C4-2B (cell line): ENCODE measurements at regions not wholly inside any gene's neighbourhood (a gene's known extent, or its start where the extent isn't known, plus 50 kb on each side); places are given as distances from the start of the nearest gene placed in this dataset.

ENCODE experiments used
- H3K27ac ChIP-seq: fragments of 450-650 bp; 2 replicates; pipeline ENCODE4 v1.5.1; 2017
- ZFX ChIP-seq: fragments of 450-650 bp; IDR thresholded peaks from 2 replicates; pipeline ENCODE4 v1.6.1; 2017
- TF ChIP-seq, protein P1 (sequence below): fragments of 450-650 bp; conservative IDR thresholded peaks from 2 replicates; pipeline ENCODE4 v1.5.1; 2017; ENCODE audit warnings: mild to moderate bottlenecking

DNA sequence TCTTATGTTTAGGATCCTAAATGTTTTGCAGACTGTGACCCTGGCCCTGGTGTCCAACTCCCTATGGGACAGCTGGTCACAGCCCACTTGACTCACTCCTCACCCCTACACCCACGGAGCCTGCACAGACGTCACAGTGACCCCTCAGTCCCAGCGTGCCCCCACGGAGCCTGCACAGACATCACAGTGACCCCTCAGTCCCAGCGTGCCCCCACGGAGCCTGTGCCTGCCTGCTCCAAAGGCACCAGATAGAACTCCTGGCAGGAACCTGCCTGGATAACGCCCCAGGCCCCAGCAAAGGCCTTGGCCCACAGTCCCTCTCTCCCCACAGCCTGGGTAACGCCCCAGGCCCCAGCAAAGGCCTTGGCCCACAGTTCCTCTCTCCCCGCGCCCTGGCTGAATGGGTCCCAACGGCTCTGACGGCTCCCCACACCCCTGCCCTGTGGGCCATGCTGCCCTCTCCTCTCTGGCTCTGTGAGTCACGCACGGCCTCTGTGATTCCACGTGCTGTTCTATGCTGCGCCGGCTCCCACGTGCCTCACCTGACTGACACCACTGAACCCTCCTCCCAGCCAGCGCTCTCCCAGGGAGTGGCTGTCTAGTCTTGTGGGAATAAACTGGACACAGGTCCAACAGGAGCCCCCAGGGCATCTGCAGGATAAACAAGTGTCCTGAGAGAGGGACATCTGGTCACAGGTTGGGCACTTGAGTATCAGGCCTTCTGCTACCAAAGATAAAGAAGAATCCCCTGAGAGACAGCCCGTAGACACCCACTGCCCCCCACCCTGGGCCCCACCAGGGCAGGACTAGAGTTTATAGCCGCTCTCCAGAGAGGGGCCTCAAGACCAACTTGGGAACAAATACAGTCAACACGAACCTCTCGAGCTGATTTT, 250.3 kb downstream of the BRD1 start:
- TF ChIP-seq, protein P1, sequence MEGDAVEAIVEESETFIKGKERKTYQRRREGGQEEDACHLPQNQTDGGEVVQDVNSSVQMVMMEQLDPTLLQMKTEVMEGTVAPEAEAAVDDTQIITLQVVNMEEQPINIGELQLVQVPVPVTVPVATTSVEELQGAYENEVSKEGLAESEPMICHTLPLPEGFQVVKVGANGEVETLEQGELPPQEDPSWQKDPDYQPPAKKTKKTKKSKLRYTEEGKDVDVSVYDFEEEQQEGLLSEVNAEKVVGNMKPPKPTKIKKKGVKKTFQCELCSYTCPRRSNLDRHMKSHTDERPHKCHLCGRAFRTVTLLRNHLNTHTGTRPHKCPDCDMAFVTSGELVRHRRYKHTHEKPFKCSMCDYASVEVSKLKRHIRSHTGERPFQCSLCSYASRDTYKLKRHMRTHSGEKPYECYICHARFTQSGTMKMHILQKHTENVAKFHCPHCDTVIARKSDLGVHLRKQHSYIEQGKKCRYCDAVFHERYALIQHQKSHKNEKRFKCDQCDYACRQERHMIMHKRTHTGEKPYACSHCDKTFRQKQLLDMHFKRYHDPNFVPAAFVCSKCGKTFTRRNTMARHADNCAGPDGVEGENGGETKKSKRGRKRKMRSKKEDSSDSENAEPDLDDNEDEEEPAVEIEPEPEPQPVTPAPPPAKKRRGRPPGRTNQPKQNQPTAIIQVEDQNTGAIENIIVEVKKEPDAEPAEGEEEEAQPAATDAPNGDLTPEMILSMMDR: no peak
- no peak for TF ChIP-seq ZFX
- peak overlapping the region; percentile 99 for H3K27ac ChIP-seq

DNA sequence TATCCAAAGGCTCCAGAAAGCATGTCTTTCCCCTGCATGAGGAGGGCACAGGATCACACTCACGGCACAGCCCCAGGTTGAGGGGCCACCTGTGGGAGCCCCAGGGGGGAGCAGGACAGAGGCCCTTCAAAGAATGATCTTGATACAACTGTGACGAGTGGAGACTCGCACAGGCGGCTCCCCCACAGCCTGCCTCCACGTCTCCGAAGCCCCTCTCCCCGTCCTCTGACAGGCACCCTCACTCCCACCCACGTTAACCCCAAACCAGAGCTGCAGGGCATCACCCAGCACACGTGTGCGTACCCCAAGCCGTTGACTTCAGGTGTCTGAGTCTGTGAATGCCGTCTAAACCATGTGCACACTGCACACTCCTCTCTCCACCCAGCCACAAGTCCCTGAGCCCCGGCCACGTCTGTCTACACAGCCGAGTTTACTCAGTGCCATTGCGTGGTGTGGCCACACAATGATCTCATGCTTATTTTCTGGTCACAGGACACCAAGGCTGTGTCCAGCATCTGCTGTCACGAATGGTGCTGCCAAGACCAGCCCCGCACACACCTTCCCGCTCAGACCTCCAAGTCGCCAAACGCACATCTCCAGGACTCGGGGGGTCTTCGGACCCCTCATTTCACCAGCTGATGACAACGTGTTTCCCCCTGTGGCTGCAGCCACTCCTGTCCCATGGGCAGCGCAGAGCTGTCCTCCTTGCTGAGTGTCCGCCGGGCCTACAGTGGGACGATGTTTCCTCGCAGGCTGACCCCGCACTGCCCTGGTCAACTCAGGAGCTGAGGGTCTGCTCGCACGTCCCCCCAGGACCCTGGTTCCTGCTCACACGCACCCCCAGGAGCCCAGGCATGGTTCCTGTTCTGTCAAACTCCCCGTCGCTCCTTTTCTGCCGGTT, 251.2 kb downstream of the BRD1 start:
- TF ChIP-seq, protein P1: no peak
- TF ChIP-seq ZFX: no peak

DNA sequence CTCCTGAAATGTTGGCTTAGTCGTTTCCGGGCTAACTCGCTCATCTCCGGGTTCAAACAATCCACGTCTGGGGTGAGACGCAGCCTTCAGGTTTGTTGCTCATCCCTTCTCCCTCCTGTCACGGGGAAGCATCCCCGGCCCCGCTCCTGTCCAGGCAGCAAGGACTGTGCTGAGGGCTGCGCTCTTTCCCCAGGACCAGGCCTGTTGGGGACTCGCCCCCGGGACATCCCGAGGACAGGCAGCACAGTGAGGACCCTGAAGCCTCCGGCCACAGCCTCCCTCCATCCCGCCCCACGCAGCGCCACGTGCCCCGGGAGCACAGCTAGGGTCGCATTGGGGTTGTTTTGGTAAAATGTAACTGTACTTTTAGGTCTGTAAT, 252.0 kb downstream of the BRD1 start:
- TF ChIP-seq ZFX: peak; percentile 50; the same call in 1 of the 2 replicates
- TF ChIP-seq, protein P1: no peak
- H3K27ac ChIP-seq: peak overlapping the region; percentile 99

More for the DNA sequence above, 251.2 kb downstream of the BRD1 start:
- peak overlapping the region; percentile 99 for H3K27ac ChIP-seq

DNA sequence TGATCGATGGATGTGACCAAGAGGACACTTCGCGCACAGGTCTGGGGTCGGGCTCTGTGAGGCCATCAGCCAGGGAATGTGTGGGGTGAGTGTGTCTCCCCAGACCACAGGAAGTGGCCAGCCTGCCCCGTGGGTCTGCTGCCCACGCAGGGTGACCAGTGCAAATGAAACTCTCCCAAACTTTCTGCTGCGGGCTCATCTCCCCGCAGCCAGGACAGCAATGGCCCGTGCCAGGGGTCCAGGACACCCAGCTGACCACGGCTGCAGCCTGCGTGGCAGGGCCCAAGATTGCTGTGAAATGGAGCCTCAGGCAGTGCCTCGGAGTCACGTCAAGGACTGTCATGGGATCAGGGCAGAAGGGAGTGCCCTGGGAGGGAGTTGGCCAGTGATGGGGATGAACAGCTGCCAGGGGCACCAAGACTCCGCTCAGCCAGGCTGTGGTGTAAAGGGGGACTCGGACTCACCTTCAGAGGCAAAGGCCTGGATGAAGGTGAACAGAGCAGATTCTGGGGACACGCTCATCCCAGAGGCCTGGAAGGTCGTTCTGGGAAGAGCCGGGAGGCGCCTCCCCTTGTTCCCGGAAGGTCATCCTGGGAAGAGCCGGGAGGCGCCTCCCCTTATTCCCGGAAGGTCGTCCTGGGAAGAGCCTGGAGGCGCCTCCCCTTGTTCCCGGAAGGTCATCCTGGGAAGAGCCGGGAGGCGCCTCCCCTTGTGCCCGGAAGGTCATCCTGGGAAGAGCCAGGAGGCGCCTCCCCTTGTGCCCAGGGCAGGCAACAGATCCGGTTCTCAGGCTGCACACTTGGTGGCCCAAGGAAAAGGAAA, 252.6 kb downstream of the BRD1 start:
- 0 out of 2 replicates have a peak, but pooled peaks have one; percentile 26 for TF ChIP-seq ZFX
- TF ChIP-seq, protein P1: no peak
- peak overlapping the region; percentile 99 for H3K27ac ChIP-seq

DNA sequence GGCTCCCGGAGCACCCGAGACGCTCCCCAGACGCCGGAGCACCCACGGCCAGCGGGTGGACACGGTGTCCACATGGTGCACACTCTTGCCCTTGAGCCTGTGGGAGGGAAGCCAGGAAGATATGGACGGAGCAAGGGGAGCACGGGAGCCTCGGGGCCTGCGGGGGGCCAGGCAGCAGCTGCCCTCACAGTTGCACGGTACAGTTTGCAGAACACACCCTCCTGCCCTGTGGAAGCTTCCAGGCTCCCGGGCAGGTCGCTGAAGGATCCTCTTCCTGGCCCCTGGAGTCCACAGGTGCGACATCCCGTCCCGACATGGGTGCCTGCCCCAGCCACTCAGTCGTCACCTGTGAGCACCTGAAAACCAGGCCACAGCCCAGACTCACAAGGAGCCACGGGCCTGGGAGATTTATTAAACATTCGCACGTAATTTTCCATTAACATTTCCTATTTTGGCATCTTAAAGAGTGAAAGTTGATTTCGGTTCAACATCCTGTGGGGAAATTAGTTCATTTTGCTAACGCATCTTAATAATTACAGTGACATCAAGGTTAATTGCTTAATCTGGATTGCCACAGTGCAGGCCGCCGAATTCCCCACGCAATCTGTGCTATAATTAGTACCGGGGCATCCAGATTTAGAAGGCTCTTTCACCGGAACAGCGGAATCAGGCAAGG, 253.3 kb downstream of the BRD1 start:
- peak overlapping the region; percentile 99 for H3K27ac ChIP-seq
- TF ChIP-seq, protein P1: no peak
- TF ChIP-seq ZFX: no peak

DNA sequence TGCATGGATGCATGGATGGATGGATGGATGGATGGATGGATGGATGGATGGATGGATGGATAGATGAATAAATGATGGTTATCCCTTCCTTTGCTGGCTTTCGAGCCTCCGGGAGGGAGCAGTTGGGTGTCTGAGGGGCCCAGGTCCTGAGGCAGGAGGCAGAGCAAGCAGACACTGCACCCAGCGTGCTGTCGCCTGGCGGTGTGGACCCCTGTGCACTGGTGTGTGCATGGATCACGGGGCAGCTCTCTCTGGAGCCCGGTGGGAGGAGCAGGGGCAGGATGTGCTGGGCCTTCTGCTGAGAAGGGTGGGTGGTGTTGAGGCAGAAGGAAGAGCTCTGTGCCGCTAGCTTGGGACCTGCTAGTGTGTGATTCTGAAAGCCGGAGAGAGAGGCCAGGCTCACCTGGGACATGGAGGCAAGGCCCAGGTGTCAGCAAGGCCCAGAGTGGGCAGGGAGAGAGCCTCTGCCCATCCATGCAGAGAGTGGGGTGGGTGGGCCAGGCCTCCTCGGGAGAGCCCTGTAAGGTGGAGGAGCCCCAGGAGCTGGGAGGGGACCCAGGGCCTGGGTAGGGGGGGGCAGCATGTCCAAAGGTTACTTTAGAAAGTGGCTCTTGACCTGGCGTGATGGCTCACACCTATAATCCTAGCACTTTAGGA, 254.4 kb downstream of the BRD1 start:
- no peak overlapping the region for H3K27ac ChIP-seq
- TF ChIP-seq ZFX: no peak
- TF ChIP-seq, protein P1: no peak
